ENCODE measurements at regions not wholly inside any gene's neighbourhood (a gene's known extent, or its start where the extent isn't known, plus 50 kb on each side); places are given as distances from the start of the nearest gene placed in this dataset.

- Histone ChIP-seq H3K27ac (no peak overlapping the region), H3K4me1 (peaks cover 18 to 23% of the 10 kb centered on the region in 2 donors), H3K4me3 (no peak overlapping the region), H3K9me3 (no peaks in the 10 kb centered on the region), H3K27me3 (no peaks in the 10 kb centered on the region), H3K36me3 (no peaks in the 10 kb centered on the region)
- ATAC-seq, result no peak
- TF ChIP-seq POLR2A (IDR thresholded peaks at IDR 0.05) (no peak), CTCF (IDR thresholded peaks at IDR 0.05 in 4 of 5, conservative IDR thresholded peaks at IDR 0.05 in 1 of 5) (no peak)
- in situ Hi-C loops (cut with MboI; ENCODE audit: low sequenced_read_pairs in 4 of 4), result no loop called here
- DNase-seq, result no peak
- intact Hi-C loops (cut with DNase I; ENCODE audit: low total_unique reads), result no loop called here
These were observed 63.1 kb upstream of the ARID2 start for GRCh38 chr12:45666396-45666795.

- Histone ChIP-seq H3K36me3 (no peaks in the 10 kb centered on the region), H3K4me1 (peaks cover 22 to 26% of the 10 kb centered on the region in 2 donors), H3K27ac (no peak overlapping the region), H3K4me3 (no peak overlapping the region), H3K27me3 (no peaks in the 10 kb centered on the region), H3K9me3 (no peaks in the 10 kb centered on the region)
- no peak for DNase-seq
- in situ Hi-C loops (cut with MboI; ENCODE audit: low sequenced_read_pairs in 4 of 4), result no loop called here
- TF ChIP-seq POLR2A (IDR thresholded peaks at IDR 0.05), result no peak
- no peak for TF ChIP-seq CTCF (IDR thresholded peaks at IDR 0.05 in 4 of 5, conservative IDR thresholded peaks at IDR 0.05 in 1 of 5)
- intact Hi-C loops (cut with DNase I; ENCODE audit: low total_unique reads), result no loop called here
- no peak for ATAC-seq
These were observed 62.7 kb upstream of the ARID2 start for GRCh38 chr12:45666816-45667215.

GRCh38 chr12:45667761-45668160 lies 61.7 kb upstream of the ARID2 start:
- TF ChIP-seq CTCF (IDR thresholded peaks at IDR 0.05 in 4 of 5, conservative IDR thresholded peaks at IDR 0.05 in 1 of 5) (no peak), POLR2A (IDR thresholded peaks at IDR 0.05) (no peak)
- Histone ChIP-seq H3K4me3 (no peak overlapping the region), H3K27me3 (no peaks in the 10 kb centered on the region), H3K27ac (no peak overlapping the region), H3K36me3 (no peaks in the 10 kb centered on the region), H3K9me3 (no peaks in the 10 kb centered on the region), H3K4me1 (peaks cover 24 to 26% of the 10 kb centered on the region in 2 donors)
- intact Hi-C loops (cut with DNase I; ENCODE audit: low total_unique reads) (no loop called here), in situ Hi-C loops (cut with MboI; ENCODE audit: low sequenced_read_pairs in 4 of 4) (no loop called here)
- no peak for ATAC-seq
- DNase-seq, result no peak

- DNase-seq, result no peak
- TF ChIP-seq CTCF (IDR thresholded peaks at IDR 0.05 in 4 of 5, conservative IDR thresholded peaks at IDR 0.05 in 1 of 5) (no peak), POLR2A (IDR thresholded peaks at IDR 0.05) (no peak)
- intact Hi-C loops (cut with DNase I; ENCODE audit: low total_unique reads), result no loop called here
- Histone ChIP-seq H3K4me3 (no peak overlapping the region), H3K27me3 (no peaks in the 10 kb centered on the region), H3K27ac (no peak overlapping the region), H3K36me3 (no peaks in the 10 kb centered on the region), H3K4me1 (peaks cover 23 to 24% of the 10 kb centered on the region in 2 donors), H3K9me3 (no peaks in the 10 kb centered on the region)
- ATAC-seq, result no peak
- in situ Hi-C loops (cut with MboI; ENCODE audit: low sequenced_read_pairs in 4 of 4), result no loop called here
These were observed 60.9 kb upstream of the ARID2 start for GRCh38 chr12:45668641-45669040.

- TF ChIP-seq POLR2A (IDR thresholded peaks at IDR 0.05) (no peak), CTCF (IDR thresholded peaks at IDR 0.05 in 4 of 5, conservative IDR thresholded peaks at IDR 0.05 in 1 of 5) (no peak)
- DNase-seq, result no peak
- intact Hi-C loops (cut with DNase I; ENCODE audit: low total_unique reads) (no loop called here), in situ Hi-C loops (cut with MboI; ENCODE audit: low sequenced_read_pairs in 4 of 4) (no loop called here)
- H3K4me1 ChIP-seq, result peaks cover 24% of the 10 kb centered on the region in 2 donors
- H3K27me3 ChIP-seq, result no peaks in the 10 kb centered on the region
- no peak overlapping the region for H3K27ac ChIP-seq
- H3K4me3 ChIP-seq, result no peak overlapping the region
- no peaks in the 10 kb centered on the region for H3K36me3 ChIP-seq
- no peak for ATAC-seq
- H3K9me3 ChIP-seq, result no peaks in the 10 kb centered on the region
These were observed 60.4 kb upstream of the ARID2 start for GRCh38 chr12:45669093-45669492.
